ENCODE measurements at regions not wholly inside any gene's neighbourhood (a gene's known extent, or its start where the extent isn't known, plus 50 kb on each side); places are given as distances from the start of the nearest gene placed in this dataset.

- TF ChIP-seq CTCF (IDR thresholded peaks at IDR 0.05), result no peak
- no peak for TF ChIP-seq EP300 (IDR thresholded peaks at IDR 0.05)
- no peak for TF ChIP-seq POLR2AphosphoS5 (IDR thresholded peaks at IDR 0.05)
- TF ChIP-seq POLR2A (IDR thresholded peaks at IDR 0.05), result no peak
These were observed 932.0 kb downstream of the TLE4 start for GRCh38 chr9:80503671-80504281.

All from upper lobe of left lung (tissue), 4 donors.